ENCODE measurements at regions not wholly inside any gene's neighbourhood (a gene's known extent, or its start where the extent isn't known, plus 50 kb on each side); places are given as distances from the start of the nearest gene placed in this dataset.
"Not testable (repeated sequence)": the region's sequence is repeated elsewhere in the genome, so short reads cannot be mapped to it uniquely, and the experiment has no call there.

DNA sequence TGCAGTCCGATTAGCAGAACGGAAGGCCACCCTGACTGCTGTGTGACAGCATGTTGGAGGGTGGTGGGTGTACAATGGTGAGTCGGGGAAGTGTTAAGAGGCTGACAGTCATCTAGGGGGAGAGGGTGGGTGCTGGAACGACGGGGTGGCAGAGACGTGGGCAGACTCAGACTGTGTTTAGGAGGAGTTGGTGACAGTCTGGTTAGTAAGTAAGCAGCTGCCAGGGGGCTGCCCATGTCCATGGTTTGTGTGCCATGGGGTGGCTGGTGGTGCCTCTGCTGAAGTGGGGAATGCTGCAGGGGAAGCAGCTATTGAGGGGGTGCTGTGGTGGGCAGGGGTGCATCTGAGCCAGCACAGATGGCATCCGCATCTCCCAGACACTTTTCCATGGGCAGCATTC is 51.3 kb upstream of the BOD1 start:
- DNase-seq: no peak

DNA sequence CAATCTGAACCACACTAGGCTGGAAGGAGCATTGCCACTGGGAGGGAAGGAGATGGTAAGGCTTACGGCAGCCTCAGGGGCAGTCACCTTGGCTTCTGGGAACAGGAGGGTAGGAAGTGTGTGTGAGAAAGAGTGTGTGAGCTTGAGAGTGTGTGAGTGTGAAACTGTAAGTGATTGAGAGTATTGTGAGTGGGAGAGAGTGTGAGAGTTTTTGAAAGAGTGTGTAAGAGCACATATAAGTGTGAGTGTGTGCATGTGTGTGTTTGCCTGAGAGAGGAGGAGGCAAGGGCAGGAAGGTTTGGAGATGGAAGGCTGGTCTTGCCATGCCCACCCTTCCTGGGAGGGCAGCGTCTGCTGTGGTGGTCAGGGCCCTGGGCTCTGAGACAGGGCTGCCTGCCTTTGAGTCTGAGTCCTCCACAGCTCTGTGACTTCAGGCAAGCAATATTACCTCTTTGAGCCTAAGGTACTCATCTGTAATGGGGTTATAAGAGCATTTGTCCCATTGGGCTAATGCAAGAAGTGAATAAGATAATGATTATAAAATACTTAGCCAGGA is 51.9 kb upstream of the BOD1 start:
- DNase-seq: no peak

DNA sequence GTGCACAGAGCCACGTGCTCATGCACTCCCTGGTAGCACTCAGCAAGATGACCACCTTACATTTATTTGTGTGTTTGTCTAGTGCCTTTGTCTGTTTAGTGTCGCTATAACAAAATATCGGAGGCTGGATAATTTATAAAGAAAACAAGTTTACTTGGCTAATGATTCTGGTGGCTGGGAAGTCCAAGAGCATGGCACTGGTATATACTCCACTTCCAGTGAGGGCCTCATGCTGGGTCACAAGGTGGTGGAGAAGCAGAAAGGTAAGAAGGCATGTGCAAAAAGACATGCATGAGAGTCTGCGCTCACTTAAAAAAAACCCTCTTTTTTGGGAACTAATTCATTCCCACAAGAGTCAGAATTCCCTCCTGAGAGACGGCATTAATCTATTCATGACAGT is 52.5 kb upstream of the BOD1 start:
- DNase-seq: no peak

DNA sequence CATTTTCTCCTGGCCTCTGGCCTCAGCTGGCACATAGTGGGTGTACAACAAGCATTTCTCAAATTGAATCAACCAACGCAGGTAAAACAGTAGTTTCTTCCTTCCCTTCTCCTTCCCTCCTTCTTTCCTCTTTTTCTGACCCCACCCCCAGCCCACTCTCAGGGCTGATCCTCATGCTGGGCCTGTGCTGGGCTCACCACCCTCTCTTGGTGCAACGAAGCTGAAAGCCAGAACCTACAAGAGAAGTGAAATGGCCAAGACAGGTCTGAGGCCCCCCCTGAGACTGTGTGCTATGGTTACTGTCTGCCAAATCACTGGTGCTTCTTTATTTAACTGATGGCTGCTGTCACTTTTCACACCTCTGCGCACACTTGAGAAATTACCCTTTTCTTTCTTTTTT is 53.0 kb upstream of the BOD1 start:
- DNase-seq: no peak

DNA sequence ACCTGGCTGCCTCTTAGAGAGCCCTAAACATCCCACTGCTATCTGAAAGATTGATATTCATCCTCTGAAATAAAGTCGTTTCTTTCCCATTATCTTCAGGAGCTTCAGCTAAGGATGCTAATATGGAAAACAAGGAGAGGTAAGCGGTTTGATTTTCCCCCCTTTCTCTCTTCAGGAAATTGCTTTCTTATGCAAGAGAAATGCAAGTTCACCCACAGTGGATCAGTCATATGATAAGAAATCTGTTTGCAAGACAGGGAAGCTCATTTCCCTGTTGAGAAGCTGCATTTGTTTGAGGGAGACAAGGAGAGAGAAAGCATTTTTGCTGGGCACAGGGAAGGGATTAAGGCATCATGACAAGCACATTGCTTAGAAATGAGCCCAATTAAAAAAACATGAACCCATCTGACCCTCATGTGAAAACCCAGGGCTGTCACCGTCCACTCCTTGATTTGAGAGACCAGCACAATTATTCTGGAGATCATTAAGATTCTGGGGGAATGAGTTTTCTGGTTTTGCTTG is 53.7 kb upstream of the BOD1 start:
- no peak for DNase-seq

DNA sequence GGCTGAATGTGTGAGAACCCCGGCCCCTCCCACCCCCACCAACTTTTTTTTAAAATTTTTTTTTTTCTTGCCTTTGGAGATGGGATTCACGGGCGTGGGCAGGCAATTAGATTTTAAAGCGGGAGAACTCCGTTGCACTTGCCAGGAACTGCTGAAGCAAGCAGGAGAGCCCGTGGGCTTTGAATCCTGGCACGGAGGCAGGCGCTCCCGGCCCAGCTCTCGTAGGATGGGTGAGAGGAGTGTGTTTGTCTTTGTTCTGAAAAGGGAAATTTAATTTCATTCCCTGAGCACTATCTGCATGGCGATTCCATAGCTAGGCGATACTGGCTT is 54.3 kb upstream of the BOD1 start:
- DNase-seq: no peak

DNA sequence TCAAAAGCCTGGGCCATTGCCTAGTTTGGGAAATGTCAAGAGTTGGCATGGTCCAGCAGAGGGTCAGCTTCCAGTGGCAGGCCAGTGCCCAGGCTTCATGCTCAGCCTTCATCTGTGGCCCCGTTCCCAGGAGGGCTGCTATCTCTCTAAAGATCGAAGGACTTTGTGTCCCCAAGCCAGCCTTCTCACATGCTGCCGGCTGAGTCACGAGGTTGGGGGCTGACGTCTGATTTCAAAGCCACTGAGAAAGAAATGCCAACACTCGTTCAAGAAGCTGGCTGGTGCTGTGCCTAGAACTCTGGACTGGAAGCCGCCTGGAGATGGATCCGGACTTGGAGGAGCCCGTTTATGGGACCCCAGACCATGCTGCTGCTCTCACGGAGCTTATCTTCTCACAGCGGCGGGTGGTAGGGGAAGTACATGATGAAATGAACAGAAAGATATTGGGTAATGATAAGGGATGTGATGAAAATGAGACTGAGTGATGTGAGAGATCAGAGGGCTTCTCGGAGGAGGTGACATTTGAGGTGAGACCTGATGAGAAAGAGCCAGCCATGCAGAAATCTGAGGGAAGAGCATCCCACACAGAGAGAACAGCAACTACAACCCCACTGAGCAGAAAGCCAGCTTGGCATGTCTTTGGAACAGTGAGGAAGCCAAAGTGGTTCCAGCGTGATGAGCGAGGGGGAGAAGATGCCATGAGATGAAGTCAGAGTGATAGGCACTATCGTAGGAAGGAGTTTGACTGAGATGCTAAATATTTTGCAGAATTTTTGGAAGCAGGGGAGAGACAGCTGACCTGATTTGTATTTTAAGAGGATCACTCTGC is 54.9 kb upstream of the BOD1 start:
- DNase-seq: no peak

DNA sequence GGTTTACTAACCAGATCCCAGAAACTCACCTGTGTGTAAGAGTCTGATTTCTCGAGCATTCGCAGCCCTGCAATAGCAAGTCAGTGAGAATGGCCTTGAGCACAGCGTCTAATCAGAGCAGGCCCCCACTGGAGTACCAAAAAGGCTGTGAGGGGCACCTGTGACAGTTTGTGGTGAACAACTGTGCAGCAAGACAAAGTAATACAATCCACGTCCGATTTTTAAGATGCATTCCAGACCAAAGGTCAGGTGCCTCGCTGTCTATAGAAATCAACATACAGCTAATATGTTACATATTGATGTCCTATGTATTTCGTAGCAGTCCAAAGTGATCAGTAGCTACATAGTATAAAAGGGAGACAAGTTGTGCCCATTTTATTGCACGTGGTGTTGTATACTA is 55.7 kb upstream of the BOD1 start:
- no peak for DNase-seq

DNA sequence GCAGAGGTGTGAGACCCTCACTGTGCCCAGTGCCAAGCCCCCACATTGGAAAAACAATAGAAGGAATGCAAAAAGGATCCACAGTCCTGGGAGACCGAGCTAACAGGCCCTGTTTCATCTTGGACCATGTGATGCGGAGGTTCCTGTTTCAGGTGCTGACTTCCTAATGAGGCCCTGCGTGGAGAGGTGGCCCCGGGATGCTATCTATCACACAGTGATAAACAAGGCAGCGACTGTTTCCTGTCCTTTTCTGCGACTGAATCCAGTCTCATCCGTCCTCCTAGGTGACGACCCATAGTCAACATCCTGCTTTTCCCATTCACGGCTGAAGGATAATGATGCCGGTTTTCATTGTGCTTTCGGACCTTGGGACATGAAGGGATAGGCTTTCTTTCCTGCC is 56.4 kb upstream of the BOD1 start:
- DNase-seq: no peak

DNA sequence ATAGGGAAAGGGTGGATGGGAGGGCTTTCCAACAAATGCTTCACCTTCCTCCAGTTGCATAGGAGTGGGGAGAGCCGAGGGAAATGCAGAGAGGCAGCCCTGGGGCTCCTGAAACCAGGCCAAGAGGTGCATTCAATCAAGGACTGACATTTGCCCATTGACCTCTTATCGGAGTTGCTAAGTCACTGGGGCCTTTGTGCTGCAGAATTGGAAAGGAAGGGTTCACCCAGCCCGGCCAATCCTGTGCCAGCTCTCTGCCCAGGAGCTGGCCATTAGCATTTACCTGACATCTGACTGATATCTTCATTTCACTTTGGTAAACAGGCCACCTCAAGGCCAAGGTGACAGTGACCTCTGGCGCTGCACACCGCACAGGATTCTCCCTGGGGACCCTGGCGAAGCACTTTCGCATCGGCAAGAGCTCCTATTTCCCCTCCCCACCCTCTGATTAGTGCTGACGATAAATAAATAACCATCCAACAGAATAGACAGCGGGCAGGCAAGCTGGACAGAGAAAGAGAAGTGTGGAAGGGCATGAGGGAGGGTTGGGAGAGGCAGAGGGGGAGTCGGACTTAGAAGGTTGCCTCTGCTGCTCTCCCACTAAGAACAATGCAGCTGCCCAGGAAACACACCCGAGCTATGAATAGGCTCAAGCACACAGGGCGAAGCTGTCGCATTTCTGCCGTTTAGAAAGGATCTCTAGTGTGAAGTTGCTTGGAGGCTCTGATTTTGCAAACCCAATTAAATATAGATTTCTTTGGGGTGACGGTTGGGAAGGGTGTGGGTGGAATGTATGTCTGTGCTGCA is 57.0 kb upstream of the BOD1 start:
- peak in 1 of 2 experiments; percentile 19 for DNase-seq

DNA sequence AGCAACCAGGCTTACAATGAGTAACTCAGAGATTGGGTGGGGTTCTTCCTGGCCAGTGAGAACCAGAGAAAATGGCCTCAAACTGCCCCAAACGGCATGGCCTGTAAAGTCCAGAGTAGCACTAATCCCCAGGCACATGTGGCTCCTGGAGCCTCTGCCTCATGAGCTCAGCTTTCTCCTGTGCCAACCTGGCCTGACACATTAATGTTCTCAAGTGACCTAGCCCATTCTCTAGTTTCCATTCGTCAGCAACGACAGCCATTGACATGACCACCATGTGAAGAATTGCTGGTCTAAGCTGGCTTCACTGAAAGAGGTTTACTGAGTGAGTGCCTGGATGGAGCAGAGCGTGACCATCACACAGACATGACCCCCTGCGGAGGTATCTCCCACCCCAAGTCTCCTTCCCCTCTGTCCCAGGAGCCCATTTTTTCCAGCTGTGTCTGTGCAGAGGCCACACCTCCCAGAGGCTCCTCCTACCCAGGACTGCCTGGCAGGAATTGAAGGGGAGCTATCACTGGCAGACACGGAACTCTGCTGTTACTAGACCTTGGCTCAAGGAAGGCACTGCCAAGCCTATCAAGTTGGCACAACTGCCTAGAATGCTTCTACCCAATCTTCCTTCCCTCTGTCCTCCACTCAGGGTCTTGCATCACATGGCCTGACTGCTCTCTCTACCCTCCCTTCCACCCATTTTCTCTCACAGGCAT is 59.0 kb upstream of the BOD1 start:
- no peak for DNase-seq

DNA sequence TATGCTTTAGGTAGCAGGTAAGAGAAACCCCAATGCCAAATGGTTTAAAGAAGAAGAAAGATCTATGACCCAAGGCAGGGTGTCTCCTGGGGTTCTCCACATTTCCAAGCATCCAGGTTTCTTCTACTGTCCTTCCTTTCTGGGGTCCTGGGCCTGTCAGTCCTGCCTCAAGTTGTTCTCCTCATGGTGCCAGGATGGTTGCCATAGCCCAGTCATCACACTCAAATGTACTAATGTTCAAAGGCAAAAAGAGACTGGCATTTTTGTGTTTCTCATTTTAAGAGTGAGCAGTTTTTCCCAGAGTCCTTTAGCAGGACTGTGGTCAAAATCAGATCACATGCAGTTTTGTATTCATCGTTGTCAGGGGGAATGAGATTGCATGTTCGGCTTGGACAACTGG is 59.9 kb upstream of the BOD1 start:
- no peak for DNase-seq

DNA sequence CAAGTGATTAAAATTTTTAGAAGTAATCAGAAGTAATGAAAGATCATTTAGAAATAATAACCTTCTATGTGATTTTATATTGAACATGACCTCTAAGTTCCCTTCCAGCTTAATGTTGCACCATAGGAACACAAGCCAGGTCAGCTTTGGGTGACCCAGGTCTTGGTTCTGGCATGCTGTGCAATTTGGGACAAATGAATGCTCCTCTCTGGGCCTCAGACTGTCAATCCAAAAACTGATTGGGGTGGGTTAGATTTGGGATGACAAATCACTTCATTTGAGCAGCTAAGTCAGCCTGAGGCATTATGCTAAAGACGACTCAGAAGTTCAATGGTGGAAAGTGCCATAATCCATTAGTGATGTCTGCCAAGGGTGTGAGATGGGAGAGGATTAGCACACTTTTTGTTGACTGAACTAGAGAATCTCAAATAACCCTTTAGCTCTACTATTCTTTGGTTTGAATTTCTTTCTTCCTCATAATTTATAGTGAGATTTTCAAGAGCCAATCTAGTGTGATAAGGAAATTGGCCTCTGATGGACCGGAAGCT is 60.7 kb upstream of the BOD1 start:
- no peak for DNase-seq

DNA sequence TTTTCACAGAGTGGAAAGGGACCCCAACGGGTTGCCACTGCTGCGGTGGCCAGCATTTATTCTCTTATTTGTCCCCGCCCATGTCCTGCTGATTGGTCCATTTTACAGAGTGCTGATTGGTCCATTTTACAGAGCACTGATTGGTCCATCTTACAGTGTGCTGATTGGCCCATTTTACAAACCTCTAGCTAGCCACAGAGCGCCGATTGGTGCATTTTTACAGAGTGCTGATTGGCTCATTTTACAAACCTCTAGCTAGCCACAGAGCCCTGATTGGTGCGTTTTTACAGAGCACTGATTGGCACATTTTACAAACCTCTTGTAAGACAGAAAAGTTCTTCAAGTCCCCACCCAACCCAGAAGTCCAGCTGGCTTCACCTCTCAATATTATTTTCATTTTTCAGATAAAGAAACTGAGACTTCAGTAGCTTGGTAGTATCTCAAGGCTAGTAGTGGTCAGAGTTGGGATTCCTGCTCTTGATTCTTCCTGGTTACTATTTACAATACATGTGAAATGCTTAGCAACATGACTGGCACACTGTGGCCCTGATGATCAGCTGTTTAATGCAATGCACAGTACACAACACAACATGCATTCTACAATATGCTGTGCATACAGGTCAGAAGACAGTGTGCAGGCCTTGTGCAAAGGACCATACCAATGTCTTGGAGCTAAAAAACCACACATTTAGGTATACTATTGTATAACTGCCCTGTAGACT is 63.6 kb upstream of the BOD1 start:
- no peak for DNase-seq

DNA sequence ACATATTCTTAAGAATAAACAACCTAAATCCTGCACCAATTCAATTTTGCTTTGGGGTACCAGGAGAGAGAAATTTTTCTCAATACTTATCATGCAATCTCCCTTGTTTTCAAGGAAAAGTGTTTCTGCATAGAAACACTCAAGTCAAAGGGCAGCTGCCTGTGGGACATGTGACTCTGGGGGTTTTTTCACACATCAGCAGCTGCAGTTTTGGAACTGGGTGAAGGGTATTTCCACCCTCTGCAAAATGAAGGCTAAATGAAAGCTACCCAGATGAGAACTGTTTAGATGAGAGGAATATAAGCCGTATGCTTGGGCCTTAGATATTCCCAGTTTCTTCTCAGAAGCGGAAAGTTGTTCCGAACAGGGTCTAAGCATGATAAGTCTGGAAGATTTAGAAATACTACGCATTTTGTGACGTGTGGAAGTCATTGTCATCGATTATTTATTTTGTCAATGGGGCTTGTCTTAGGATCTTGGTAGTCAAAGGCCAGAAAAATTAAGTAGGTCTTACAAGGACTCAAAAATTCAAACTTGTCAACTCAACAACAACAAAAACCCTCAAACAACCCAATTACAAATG is 64.3 kb upstream of the BOD1 start:
- DNase-seq: no peak

DNA sequence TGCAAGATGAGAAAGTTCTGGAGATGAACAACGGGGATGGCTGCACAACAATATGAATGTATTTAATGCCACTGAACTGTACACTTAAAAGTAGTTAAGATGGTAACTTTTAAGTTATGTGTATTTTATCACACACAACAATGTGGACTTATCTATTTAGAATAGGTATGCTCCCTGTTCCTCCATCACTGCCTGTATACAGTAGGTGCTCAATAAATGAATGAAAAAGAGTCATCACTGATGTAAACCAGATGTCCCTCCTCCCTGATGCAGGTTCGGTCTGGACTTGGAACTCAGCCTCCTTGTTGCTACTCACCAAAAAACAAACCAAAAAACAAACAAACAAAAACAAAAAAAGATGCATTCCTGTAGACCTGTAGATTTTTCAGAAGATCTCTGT is 65.9 kb upstream of the BOD1 start:
- no peak for DNase-seq

DNA sequence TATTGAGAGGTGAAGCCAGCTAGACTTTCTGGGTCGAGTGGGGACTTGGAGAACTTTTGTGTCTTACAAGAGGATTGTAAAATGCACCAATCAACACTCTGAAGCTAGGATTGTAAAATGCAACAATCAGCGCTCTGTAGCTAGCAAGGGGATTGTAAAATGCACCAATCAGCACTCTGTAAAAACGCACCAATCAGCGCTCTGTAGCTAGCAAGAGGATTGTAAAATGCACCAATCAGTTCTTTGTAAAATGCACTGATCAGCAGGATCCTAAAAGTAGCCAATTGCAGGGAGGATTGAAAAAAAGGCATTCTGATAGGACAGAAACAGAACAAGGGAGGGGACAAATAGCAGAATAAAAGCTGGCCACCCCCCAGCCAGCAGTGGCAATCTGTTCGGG is 68.1 kb upstream of the BOD1 start:
- not testable (repeated sequence) for DNase-seq

DNA sequence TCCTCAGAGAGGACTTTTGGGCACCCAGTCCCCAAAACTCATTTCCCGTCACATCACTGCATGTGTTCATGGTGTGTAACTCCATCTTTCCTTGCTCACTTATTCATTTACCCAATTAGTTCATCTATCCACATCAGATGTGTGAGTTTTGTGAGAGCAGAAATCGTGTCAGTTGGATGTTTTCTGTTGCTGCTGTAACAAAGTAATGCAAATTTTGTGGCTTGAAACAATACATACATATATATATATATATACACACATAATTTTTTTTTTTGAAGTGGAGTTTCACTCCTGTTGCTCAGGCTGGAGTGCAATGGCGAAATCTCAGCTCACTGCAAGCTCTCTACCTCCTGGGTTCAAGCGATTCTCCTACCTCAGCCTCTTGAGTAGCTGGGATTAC is 70.5 kb upstream of the BOD1 start:
- no peak for DNase-seq

DNA sequence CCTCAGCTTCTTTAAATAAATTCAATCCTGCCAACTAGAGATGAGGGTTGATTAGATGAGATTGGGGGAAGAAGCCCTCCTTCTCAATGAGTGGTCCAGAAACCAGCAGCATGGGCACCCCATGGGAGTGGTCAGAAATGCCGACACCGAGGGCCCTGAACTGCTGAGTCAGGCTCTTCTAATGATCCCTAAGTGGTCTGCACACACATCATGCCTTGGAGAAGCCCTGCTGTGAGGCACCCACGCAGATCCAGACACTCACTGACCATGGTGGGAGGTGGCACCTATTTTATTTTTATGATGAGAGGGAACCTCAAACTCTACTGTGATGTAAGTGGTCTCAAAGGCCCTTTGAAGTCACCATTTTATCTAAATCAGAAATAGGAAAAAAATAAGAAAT is 72.3 kb upstream of the BOD1 start:
- no peak for DNase-seq

DNA sequence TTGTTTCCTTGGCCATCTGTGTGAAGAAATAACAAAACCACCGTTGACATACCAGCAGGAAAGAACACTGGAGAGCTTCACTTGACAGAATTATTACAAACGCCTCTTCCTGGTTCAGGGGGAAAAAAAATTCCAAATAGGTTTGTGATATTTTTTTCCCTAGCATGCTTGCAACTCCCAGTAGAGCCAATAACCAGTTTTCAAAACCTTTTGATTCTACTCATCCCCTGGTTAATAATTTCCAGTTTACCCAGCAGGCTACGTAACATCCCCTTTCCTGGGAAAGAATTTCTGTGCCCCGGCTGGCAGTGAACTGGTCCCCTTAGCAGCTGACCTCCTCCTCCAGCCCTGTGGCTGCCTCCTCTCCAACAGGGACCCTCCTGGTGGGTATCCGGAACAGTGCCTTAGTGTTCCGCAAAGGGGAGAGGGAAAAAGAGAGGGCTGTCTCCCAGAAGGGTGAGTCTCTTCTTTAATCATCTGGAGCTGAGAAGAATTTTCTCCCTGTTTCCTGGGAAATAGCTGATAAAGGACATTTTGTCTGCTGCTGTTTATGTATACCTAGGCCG is 72.8 kb upstream of the BOD1 start:
- DNase-seq: no peak

DNA sequence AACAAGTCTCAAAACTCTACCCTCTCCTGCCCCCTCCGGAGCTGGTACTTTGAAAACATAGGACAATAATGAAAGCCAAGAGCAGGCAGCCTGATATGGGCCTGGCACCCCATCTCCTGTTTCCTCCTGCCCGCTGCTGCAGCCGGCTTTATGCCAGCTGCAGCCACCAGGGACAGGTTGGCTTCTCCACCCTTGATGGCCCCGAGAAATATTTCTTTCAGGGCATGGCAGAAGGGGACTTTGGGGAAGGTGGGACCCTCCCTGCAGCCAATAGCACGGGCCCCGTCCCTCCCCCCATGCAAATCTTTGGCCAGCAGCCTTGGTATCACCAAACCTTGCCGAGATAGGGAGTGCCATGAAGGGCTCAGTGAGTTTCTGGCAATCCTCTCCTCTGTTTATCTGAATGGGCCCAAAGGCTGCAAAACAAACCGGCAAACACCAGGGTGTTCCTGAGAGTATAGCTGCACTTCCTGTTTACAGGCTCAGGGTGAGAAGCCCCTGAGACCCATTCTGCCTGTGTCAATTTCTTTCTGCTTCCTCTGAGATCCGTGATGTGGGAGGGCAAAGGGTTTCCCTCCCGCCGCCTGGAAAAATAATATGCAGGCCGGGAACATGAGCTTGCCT is 73.4 kb upstream of the BOD1 start:
- DNase-seq: no peak
